ENCODE measurements at regions not wholly inside any gene's neighbourhood (a gene's known extent, or its start where the extent isn't known, plus 50 kb on each side); places are given as distances from the start of the nearest gene placed in this dataset.
A peak's percentile ranks its signal among the peaks of the same experiment; 100 is the strongest.

DNA sequence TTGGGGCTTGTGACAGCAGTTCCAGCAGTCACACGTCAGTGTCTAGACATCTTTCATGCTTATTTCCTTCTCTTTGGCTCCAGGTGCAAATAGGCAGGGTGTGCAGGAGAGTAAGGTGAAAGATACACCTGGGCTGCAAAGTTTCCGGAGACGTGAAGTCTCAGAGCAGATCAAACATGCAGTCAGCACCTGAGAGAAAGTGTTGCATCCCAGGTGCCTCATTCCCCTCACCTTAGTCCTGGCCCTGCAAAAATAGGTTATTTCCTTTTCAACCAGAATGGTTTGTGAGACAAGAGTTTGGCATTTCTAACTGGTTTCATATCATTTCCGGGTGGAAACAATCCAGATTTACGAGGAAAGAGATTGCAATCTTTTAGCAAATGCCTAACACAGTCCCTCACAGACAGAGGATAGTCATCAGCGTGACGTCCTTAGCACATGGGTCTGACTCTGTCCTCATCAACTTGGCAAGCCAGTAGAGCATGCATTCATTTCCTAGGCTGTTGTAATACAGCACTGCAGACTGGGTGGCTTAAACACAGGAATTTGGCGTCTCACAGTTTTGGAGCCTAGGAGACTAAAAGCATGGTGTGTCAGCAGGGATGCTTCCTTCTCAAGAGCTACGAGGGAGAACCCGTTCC, 58.2 kb upstream of the ARRDC4 start:
- Histone ChIP-seq H3K27ac (ENCODE audit: insufficient read depth, low read length) (no peak overlapping the region), H3K9me3 (ENCODE audit: control insufficient read depth, insufficient read depth, low read depth, low read length) (no peaks in the 10 kb centered on the region), H3K79me2 (ENCODE audit: control insufficient read depth, insufficient read depth, low read length) (no peaks in the 10 kb centered on the region), H3K27me3 (ENCODE audit: control insufficient read depth, insufficient read depth, low read length) (no peaks in the 10 kb centered on the region), H3K4me1 (ENCODE audit: control insufficient read depth, extremely low read depth, insufficient read depth, low read length) (no peaks in the 10 kb centered on the region), H2AFZ (ENCODE audit: low read length) (no peak overlapping the region), H3K36me3 (ENCODE audit: control insufficient read depth, insufficient read depth, low read length) (no peaks in the 10 kb centered on the region), H4K20me1 (ENCODE audit: control insufficient read depth, extremely low read depth, insufficient read depth, low read length) (no peaks in the 10 kb centered on the region), H3K4me2 (ENCODE audit: extremely low read depth, insufficient read depth, low read length) (no peak overlapping the region), H3K4me3 (replicated peaks in 1 of 4; ENCODE audit: control extremely low read depth in 1 of 4, insufficient read depth in 1 of 4, low read depth in 3 of 4, low read length in 4 of 4) (no peak overlapping the region), H3K9ac (ENCODE audit: insufficient read depth, low read length) (no peak overlapping the region)
- no peak for DNase-seq (ENCODE audit: low read depth in 2 of 2)
- TF ChIP-seq CTCF (conservative IDR thresholded peaks at IDR 0.05 in 1 of 2, IDR thresholded peaks at IDR 0.05 in 1 of 2; ENCODE audit: low read depth in 1 of 2, low read length in 2 of 2) (no peak), EZH2 (IDR thresholded peaks at IDR 0.05; ENCODE audit: low read length, missing control alignments) (no peak)

GRCh38 chr15:97903560-97903959, 56.9 kb upstream of the ARRDC4 start:
- H3K4me2 ChIP-seq (ENCODE audit: extremely low read depth, insufficient read depth, low read length): no peak overlapping the region
- TF ChIP-seq CTCF (conservative IDR thresholded peaks at IDR 0.05 in 1 of 2, IDR thresholded peaks at IDR 0.05 in 1 of 2; ENCODE audit: low read depth in 1 of 2, low read length in 2 of 2) (no peak), EZH2 (IDR thresholded peaks at IDR 0.05; ENCODE audit: low read length, missing control alignments) (no peak)

DNA sequence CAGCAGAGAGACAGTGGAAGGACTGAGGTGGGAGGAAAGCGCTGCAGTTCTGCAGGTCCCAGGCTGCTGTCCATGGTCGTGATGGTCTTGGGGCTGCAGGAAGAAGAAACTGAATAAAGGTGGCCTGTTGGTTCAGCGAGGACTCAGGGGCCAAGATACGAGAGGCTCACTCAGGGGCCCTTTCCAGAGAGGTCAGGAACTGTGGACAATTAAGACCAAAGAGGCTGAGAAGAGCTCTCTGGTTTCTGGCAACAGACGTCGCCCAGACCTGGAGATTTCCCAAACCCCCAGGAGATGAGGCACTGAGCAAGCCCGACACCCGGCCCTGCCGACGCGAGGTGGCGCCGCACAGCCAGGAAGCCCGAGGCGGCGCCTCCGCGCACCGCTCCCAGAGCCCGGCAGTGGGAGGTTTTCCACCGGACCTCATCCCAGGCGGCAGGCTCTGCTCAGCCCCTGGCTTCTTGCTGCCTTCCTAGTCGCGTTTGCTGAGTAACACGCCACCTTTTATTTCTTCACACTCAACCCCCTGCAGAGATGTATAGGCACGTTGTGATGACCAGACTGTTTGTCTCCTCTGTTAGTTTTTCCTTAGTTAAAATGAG, 56.4 kb upstream of the ARRDC4 start:
- H3K4me3 ChIP-seq (replicated peaks in 1 of 4; ENCODE audit: control extremely low read depth in 1 of 4, insufficient read depth in 1 of 4, low read depth in 3 of 4, low read length in 4 of 4): no peak overlapping the region
- H3K4me2 ChIP-seq (ENCODE audit: extremely low read depth, insufficient read depth, low read length): no peak overlapping the region
- H4K20me1 ChIP-seq (ENCODE audit: control insufficient read depth, extremely low read depth, insufficient read depth, low read length): no peaks in the 10 kb centered on the region
- H2AFZ ChIP-seq (ENCODE audit: low read length): peak overlapping the region; percentile 45
- peak; percentile 54 to 64 for DNase-seq (ENCODE audit: low read depth in 2 of 2)
- no peaks in the 10 kb centered on the region for H3K36me3 ChIP-seq (ENCODE audit: control insufficient read depth, insufficient read depth, low read length)
- TF ChIP-seq CTCF (conservative IDR thresholded peaks at IDR 0.05 in 1 of 2, IDR thresholded peaks at IDR 0.05 in 1 of 2; ENCODE audit: low read depth in 1 of 2, low read length in 2 of 2) (peak; percentile 74 to 77), EZH2 (IDR thresholded peaks at IDR 0.05; ENCODE audit: low read length, missing control alignments) (no peak)
- no peaks in the 10 kb centered on the region for H3K27me3 ChIP-seq (ENCODE audit: control insufficient read depth, insufficient read depth, low read length)
- no peaks in the 10 kb centered on the region for H3K9me3 ChIP-seq (ENCODE audit: control insufficient read depth, insufficient read depth, low read depth, low read length)
- no peaks in the 10 kb centered on the region for H3K79me2 ChIP-seq (ENCODE audit: control insufficient read depth, insufficient read depth, low read length)
- no peak overlapping the region for H3K27ac ChIP-seq (ENCODE audit: insufficient read depth, low read length)
- H3K4me1 ChIP-seq (ENCODE audit: control insufficient read depth, extremely low read depth, insufficient read depth, low read length): no peaks in the 10 kb centered on the region
- H3K9ac ChIP-seq (ENCODE audit: insufficient read depth, low read length): no peak overlapping the region

More at GRCh38 chr15:97903560-97903959, 56.9 kb upstream of the ARRDC4 start:
- DNase-seq (ENCODE audit: low read depth in 2 of 2): no peak
- Histone ChIP-seq H3K27me3 (ENCODE audit: control insufficient read depth, insufficient read depth, low read length) (no peaks in the 10 kb centered on the region), H3K9ac (ENCODE audit: insufficient read depth, low read length) (no peak overlapping the region), H3K4me3 (replicated peaks in 1 of 4; ENCODE audit: control extremely low read depth in 1 of 4, insufficient read depth in 1 of 4, low read depth in 3 of 4, low read length in 4 of 4) (no peak overlapping the region), H3K27ac (ENCODE audit: insufficient read depth, low read length) (no peak overlapping the region), H4K20me1 (ENCODE audit: control insufficient read depth, extremely low read depth, insufficient read depth, low read length) (no peaks in the 10 kb centered on the region), H3K4me1 (ENCODE audit: control insufficient read depth, extremely low read depth, insufficient read depth, low read length) (no peaks in the 10 kb centered on the region), H2AFZ (ENCODE audit: low read length) (no peak overlapping the region), H3K36me3 (ENCODE audit: control insufficient read depth, insufficient read depth, low read length) (no peaks in the 10 kb centered on the region), H3K79me2 (ENCODE audit: control insufficient read depth, insufficient read depth, low read length) (no peaks in the 10 kb centered on the region), H3K9me3 (ENCODE audit: control insufficient read depth, insufficient read depth, low read depth, low read length) (no peaks in the 10 kb centered on the region)

Data from fibroblast of lung (primary cell).